ENCODE measurements at regions not wholly inside any gene's neighbourhood (a gene's known extent, or its start where the extent isn't known, plus 50 kb on each side); places are given as distances from the start of the nearest gene placed in this dataset.

GRCh38 chr1:219266524-219266923 is 92.8 kb downstream of the LYPLAL1 start:
- no peak for TF ChIP-seq POLR2A (IDR thresholded peaks at IDR 0.05; ENCODE audit: borderline replicate concordance, extremely low read depth, insufficient read depth, insufficient read length)
- no peak for TF ChIP-seq CTCF (IDR thresholded peaks at IDR 0.05 in 2 of 3, conservative IDR thresholded peaks at IDR 0.05 in 1 of 3; ENCODE audit: borderline replicate concordance in 1 of 3, insufficient read depth in 1 of 3, low read depth in 2 of 3, low read length in 2 of 3)
- TF ChIP-seq EZH2 (IDR thresholded peaks at IDR 0.05) = no peak
- TF ChIP-seq POLR2AphosphoS5 (IDR thresholded peaks at IDR 0.05; ENCODE audit: low read depth, low read length) = no peak
- TF ChIP-seq TCF7L2 (IDR thresholded peaks at IDR 0.05; ENCODE audit: borderline replicate concordance, extremely low read depth, insufficient read depth, insufficient read length) = no peak
- no peak for TF ChIP-seq ZNF274 (IDR thresholded peaks at IDR 0.05; ENCODE audit: low read depth, low read length)
- no peak for TF ChIP-seq SRF (IDR thresholded peaks at IDR 0.05; ENCODE audit: low read depth)

Measured in HCT116 (cell line).